ENCODE measurements at regions not wholly inside any gene's neighbourhood (a gene's known extent, or its start where the extent isn't known, plus 50 kb on each side); places are given as distances from the start of the nearest gene placed in this dataset.

DNA sequence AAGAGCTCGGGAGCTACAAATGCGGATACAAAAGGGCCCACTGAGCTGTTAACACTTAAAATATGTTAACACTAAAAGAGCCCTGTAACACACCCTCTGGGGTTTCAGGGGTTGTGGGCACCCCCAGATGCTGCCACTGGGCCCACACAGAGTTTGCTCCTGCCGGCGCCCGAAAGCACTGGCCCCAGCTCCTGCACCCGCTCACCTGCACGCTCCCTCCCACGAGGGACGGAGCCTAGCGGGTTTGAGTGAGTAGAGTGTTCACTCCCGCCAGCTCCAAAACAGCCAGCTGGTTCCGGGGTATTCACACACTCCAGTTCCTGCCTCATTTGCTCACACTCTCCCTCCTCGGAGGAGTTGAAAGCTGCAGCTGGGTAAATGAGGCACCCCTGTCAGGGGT lies 357.7 kb downstream of the ETNK1 start:
- H3K4me3 ChIP-seq (ENCODE audit: low read depth, low read length), result no peak overlapping the region
- TF ChIP-seq CTCF (IDR thresholded peaks at IDR 0.05; ENCODE audit: insufficient read depth, low read length), result no peak
- no peak for DNase-seq (ENCODE audit: low read depth)

GRCh38 chr12:22986997-22987396 lies 362.0 kb downstream of the ETNK1 start:
- no peak for DNase-seq (ENCODE audit: low read depth)
- H3K4me3 ChIP-seq (ENCODE audit: low read depth, low read length), result no peak overlapping the region

DNA sequence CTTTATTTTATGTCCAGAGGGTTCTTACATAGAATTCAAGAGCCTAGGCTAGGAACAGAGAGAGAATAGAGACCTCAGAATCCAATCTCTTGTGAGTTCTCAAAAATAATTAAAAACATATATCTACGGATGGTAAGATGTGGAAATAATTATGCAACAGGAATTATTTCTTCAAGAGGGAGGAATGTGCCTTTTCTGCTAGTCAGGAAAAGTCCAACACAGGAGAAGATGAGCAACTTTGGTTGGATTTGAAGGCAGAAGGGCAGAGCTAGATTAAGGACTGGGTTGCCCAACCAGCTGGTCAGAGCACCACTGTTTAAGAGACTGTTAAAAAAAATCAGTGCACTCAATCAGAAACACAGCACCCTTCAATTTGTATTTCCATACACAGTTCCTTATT lies 365.5 kb downstream of the ETNK1 start:
- H3K4me3 ChIP-seq (ENCODE audit: low read depth, low read length), result no peak overlapping the region
- TF ChIP-seq CTCF (IDR thresholded peaks at IDR 0.05; ENCODE audit: insufficient read depth, low read length), result no peak
- DNase-seq (ENCODE audit: low read depth), result no peak

More at GRCh38 chr12:22986997-22987396, 362.0 kb downstream of the ETNK1 start:
- TF ChIP-seq CTCF (IDR thresholded peaks at IDR 0.05; ENCODE audit: insufficient read depth, low read length), result no peak

GRCh38 chr12:22991250-22991844 lies 366.4 kb downstream of the ETNK1 start:
- H3K4me3 ChIP-seq (ENCODE audit: low read depth, low read length), result no peak overlapping the region
- no peak for TF ChIP-seq CTCF (IDR thresholded peaks at IDR 0.05; ENCODE audit: insufficient read depth, low read length)
- DNase-seq (ENCODE audit: low read depth), result no peak

DNA sequence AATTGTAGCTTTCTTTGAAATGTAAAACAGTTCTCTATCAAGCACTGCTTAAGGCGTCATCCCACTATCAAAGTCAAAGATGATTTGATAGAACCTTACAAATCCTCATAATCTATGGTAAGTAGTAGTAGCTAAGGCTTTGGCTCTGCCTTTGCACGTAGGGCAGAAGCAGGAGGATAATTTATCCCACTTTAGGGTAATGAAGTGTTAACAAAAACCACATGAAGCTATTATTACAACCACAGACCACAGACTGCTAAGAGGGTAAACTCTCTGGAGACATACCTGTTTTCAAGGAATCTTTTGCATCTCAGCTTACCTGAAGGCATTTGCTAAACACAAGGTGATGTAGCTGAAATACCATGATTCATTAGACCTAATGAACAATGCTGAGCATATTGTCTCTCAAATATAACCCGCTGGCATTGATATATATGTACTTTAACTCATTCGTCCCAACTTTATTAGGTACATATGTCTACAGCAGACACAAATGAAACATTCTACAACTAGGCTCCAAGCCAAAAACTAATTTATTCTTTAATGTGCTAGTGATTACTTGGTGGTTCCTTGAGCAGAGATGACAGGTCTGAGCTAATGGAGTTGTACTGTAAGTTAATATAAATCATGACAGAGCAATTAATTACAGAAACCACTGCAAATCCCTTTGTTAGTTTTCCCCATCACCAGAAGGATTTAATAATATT lies 368.8 kb downstream of the ETNK1 start:
- H3K4me3 ChIP-seq (ENCODE audit: low read depth, low read length), result no peak overlapping the region
- TF ChIP-seq CTCF (IDR thresholded peaks at IDR 0.05; ENCODE audit: insufficient read depth, low read length), result no peak
- no peak for DNase-seq (ENCODE audit: low read depth)

- no peak for TF ChIP-seq CTCF (IDR thresholded peaks at IDR 0.05; ENCODE audit: insufficient read depth, low read length)
- no peak for DNase-seq (ENCODE audit: low read depth)
- H3K4me3 ChIP-seq (ENCODE audit: low read depth, low read length), result no peak overlapping the region
Measured at GRCh38 chr12:22994316-22994675, 369.3 kb downstream of the ETNK1 start.

Measured in fibroblast of the aortic adventitia (primary cell).